ENCODE measurements at regions not wholly inside any gene's neighbourhood (a gene's known extent, or its start where the extent isn't known, plus 50 kb on each side); places are given as distances from the start of the nearest gene placed in this dataset.

DNA sequence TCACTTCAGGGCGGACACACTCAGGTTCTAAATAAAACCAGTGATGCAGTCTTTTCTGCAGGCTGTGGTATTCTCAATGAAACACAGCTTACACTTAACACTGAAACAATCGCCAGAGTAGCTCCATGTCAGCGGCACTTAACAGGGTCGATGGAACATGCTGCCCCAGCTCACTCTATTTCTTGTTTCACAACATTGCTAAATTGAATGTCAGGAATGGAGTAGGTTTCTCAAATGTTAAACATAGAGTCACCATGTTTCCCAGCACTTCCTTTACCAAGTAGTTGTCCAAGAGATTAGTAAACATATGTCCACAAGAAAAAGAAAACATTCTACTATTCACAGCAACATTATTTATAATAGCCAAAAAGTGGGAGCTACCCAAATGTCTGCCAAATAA is 306.9 kb downstream of the SLITRK6 start:
- H3K9ac ChIP-seq (ENCODE audit: low read length), result no peak overlapping the region
- no peaks in the 10 kb centered on the region for H3K9me3 ChIP-seq (ENCODE audit: low read length)
- peaks cover 5% of the 10 kb centered on the region; the same call in 1 of the 2 replicates for H3K4me1 ChIP-seq (ENCODE audit: low read length)
- H3K27me3 ChIP-seq (ENCODE audit: low read length), result no peaks in the 10 kb centered on the region
- peak overlapping the region; percentile 45; the same call in 1 of the 2 replicates for H2AFZ ChIP-seq (ENCODE audit: low read length)
- no peaks in the 10 kb centered on the region for H3K36me3 ChIP-seq (ENCODE audit: insufficient read depth, low read length)
- H3K4me2 ChIP-seq (ENCODE audit: low read depth, low read length, poor library complexity, severe bottlenecking), result no peak overlapping the region
- H3K9me2 ChIP-seq (replicated peaks; ENCODE audit: insufficient read depth, low read length), result no peaks in the 10 kb centered on the region
- no peaks in the 10 kb centered on the region for H3K79me2 ChIP-seq (ENCODE audit: low read length)
- DNase-seq, result no peak
- H3K27ac ChIP-seq (ENCODE audit: low read length), result no peak overlapping the region
- no peak overlapping the region for H3K4me3 ChIP-seq (ENCODE audit: low read length)
- H4K20me1 ChIP-seq (ENCODE audit: insufficient read depth, low read depth, low read length), result no peaks in the 10 kb centered on the region

- H2AFZ ChIP-seq (ENCODE audit: low read length), result peak overlapping the region; percentile 24; the same call in 1 of the 2 replicates
- H3K36me3 ChIP-seq (ENCODE audit: insufficient read depth, low read length), result no peaks in the 10 kb centered on the region
- H3K9me3 ChIP-seq (ENCODE audit: low read length), result no peaks in the 10 kb centered on the region
- H3K9me2 ChIP-seq (replicated peaks; ENCODE audit: insufficient read depth, low read length), result no peaks in the 10 kb centered on the region
- no peak for DNase-seq
- H3K4me1 ChIP-seq (ENCODE audit: low read length), result peaks cover 19% of the 10 kb centered on the region
- no peak overlapping the region for H3K4me2 ChIP-seq (ENCODE audit: low read depth, low read length, poor library complexity, severe bottlenecking)
- H3K4me3 ChIP-seq (ENCODE audit: low read length), result no peak overlapping the region
- H3K9ac ChIP-seq (ENCODE audit: low read length), result no peak overlapping the region
- no peaks in the 10 kb centered on the region for H3K79me2 ChIP-seq (ENCODE audit: low read length)
- no peaks in the 10 kb centered on the region for H4K20me1 ChIP-seq (ENCODE audit: insufficient read depth, low read depth, low read length)
- H3K27me3 ChIP-seq (ENCODE audit: low read length), result no peaks in the 10 kb centered on the region
- H3K27ac ChIP-seq (ENCODE audit: low read length), result no peak overlapping the region
Measured at GRCh38 chr13:85486663-85487062, 312.6 kb downstream of the SLITRK6 start.

DNA sequence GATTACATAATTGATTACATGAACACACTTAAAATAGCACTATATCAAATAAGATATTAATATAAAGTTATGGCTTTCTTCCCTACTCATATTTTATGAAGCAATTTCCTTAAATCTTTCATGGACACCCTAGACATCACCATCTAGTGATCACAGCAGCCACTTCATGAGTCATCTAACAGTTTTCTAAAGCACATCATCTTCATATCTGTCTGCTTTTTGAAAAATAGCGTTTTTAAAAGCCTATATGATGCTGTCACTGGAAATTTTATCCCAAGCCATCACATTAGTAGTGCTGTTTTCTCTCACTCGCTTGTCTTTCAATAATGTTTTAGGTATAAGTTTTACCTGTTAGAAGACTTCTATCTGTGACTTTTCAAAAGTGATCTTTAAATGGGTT is 326.1 kb downstream of the SLITRK6 start:
- H2AFZ ChIP-seq (ENCODE audit: low read length), result peak overlapping the region; percentile 79; the same call in 1 of the 2 replicates
- peaks cover 17% of the 10 kb centered on the region for H3K4me1 ChIP-seq (ENCODE audit: low read length)
- no peaks in the 10 kb centered on the region for H3K36me3 ChIP-seq (ENCODE audit: insufficient read depth, low read length)
- no peaks in the 10 kb centered on the region for H3K79me2 ChIP-seq (ENCODE audit: low read length)
- no peaks in the 10 kb centered on the region for H3K9me2 ChIP-seq (replicated peaks; ENCODE audit: insufficient read depth, low read length)
- no peak overlapping the region for H3K4me2 ChIP-seq (ENCODE audit: low read depth, low read length, poor library complexity, severe bottlenecking)
- DNase-seq, result no peak
- H3K27ac ChIP-seq (ENCODE audit: low read length), result no peak overlapping the region
- no peak overlapping the region for H3K4me3 ChIP-seq (ENCODE audit: low read length)
- no peaks in the 10 kb centered on the region for H3K9me3 ChIP-seq (ENCODE audit: low read length)
- no peak overlapping the region for H3K9ac ChIP-seq (ENCODE audit: low read length)
- no peaks in the 10 kb centered on the region for H3K27me3 ChIP-seq (ENCODE audit: low read length)
- no peaks in the 10 kb centered on the region for H4K20me1 ChIP-seq (ENCODE audit: insufficient read depth, low read depth, low read length)

GRCh38 chr13:85469320-85469719 is 329.9 kb downstream of the SLITRK6 start:
- H3K79me2 ChIP-seq (ENCODE audit: low read length), result no peaks in the 10 kb centered on the region
- DNase-seq, result no peak

GRCh38 chr13:85462792-85463425 is 336.3 kb downstream of the SLITRK6 start:
- Histone ChIP-seq H2AFZ (ENCODE audit: low read length) (peak overlapping the region; percentile 54; the same call in 1 of the 2 replicates), H3K27me3 (ENCODE audit: low read length) (no peaks in the 10 kb centered on the region), H3K27ac (ENCODE audit: low read length) (no peak overlapping the region), H3K36me3 (ENCODE audit: insufficient read depth, low read length) (no peaks in the 10 kb centered on the region), H3K9me2 (replicated peaks; ENCODE audit: insufficient read depth, low read length) (no peaks in the 10 kb centered on the region), H3K9ac (ENCODE audit: low read length) (no peak overlapping the region), H3K4me1 (ENCODE audit: low read length) (no peaks in the 10 kb centered on the region), H3K4me3 (ENCODE audit: low read length) (no peak overlapping the region), H4K20me1 (ENCODE audit: insufficient read depth, low read depth, low read length) (no peaks in the 10 kb centered on the region), H3K9me3 (ENCODE audit: low read length) (peaks cover 3% of the 10 kb centered on the region; the same call in 1 of the 2 replicates), H3K4me2 (ENCODE audit: low read depth, low read length, poor library complexity, severe bottlenecking) (no peak overlapping the region), H3K79me2 (ENCODE audit: low read length) (no peaks in the 10 kb centered on the region)
- no peak for DNase-seq

More at GRCh38 chr13:85469320-85469719, 329.9 kb downstream of the SLITRK6 start:
- no peaks in the 10 kb centered on the region for H4K20me1 ChIP-seq (ENCODE audit: insufficient read depth, low read depth, low read length)
- no peaks in the 10 kb centered on the region for H3K9me3 ChIP-seq (ENCODE audit: low read length)
- no peak overlapping the region for H3K4me2 ChIP-seq (ENCODE audit: low read depth, low read length, poor library complexity, severe bottlenecking)
- H2AFZ ChIP-seq (ENCODE audit: low read length), result 0 out of 2 replicates have a peak overlapping the region, but pooled peaks have one; percentile 64
- H3K27ac ChIP-seq (ENCODE audit: low read length), result no peak overlapping the region
- H3K36me3 ChIP-seq (ENCODE audit: insufficient read depth, low read length), result no peaks in the 10 kb centered on the region
- no peaks in the 10 kb centered on the region for H3K27me3 ChIP-seq (ENCODE audit: low read length)
- H3K4me1 ChIP-seq (ENCODE audit: low read length), result peaks cover 17% of the 10 kb centered on the region
- no peaks in the 10 kb centered on the region for H3K9me2 ChIP-seq (replicated peaks; ENCODE audit: insufficient read depth, low read length)
- H3K9ac ChIP-seq (ENCODE audit: low read length), result no peak overlapping the region
- no peak overlapping the region for H3K4me3 ChIP-seq (ENCODE audit: low read length)

- H3K9ac ChIP-seq (ENCODE audit: low read length), result no peak overlapping the region
- H3K9me3 ChIP-seq (ENCODE audit: low read length), result peaks cover 16% of the 10 kb centered on the region
- no peak for DNase-seq
- H4K20me1 ChIP-seq (ENCODE audit: insufficient read depth, low read depth, low read length), result no peaks in the 10 kb centered on the region
- H3K27ac ChIP-seq (ENCODE audit: low read length), result no peak overlapping the region
- H3K4me2 ChIP-seq (ENCODE audit: low read depth, low read length, poor library complexity, severe bottlenecking), result no peak overlapping the region
- peak overlapping the region; percentile 10; the same call in 1 of the 2 replicates for H2AFZ ChIP-seq (ENCODE audit: low read length)
- no peaks in the 10 kb centered on the region for H3K27me3 ChIP-seq (ENCODE audit: low read length)
- no peaks in the 10 kb centered on the region for H3K9me2 ChIP-seq (replicated peaks; ENCODE audit: insufficient read depth, low read length)
- no peak overlapping the region for H3K4me3 ChIP-seq (ENCODE audit: low read length)
- H3K36me3 ChIP-seq (ENCODE audit: insufficient read depth, low read length), result peaks cover 12% of the 10 kb centered on the region; the same call in 1 of the 2 replicates
- H3K79me2 ChIP-seq (ENCODE audit: low read length), result no peaks in the 10 kb centered on the region
- no peaks in the 10 kb centered on the region for H3K4me1 ChIP-seq (ENCODE audit: low read length)
Measured at GRCh38 chr13:85461621-85462020, 337.6 kb downstream of the SLITRK6 start.

GRCh38 chr13:85445534-85445933 is 353.7 kb downstream of the SLITRK6 start:
- no peaks in the 10 kb centered on the region for H3K79me2 ChIP-seq (ENCODE audit: low read length)
- no peaks in the 10 kb centered on the region for H3K36me3 ChIP-seq (ENCODE audit: insufficient read depth, low read length)
- H2AFZ ChIP-seq (ENCODE audit: low read length), result no peak overlapping the region
- H3K4me1 ChIP-seq (ENCODE audit: low read length), result peaks cover 6% of the 10 kb centered on the region; the same call in 1 of the 2 replicates
- H3K27me3 ChIP-seq (ENCODE audit: low read length), result no peaks in the 10 kb centered on the region
- no peak overlapping the region for H3K4me3 ChIP-seq (ENCODE audit: low read length)
- no peaks in the 10 kb centered on the region for H4K20me1 ChIP-seq (ENCODE audit: insufficient read depth, low read depth, low read length)
- no peaks in the 10 kb centered on the region for H3K9me2 ChIP-seq (replicated peaks; ENCODE audit: insufficient read depth, low read length)
- no peak overlapping the region for H3K9ac ChIP-seq (ENCODE audit: low read length)
- no peak for DNase-seq
- H3K9me3 ChIP-seq (ENCODE audit: low read length), result 0 out of 2 replicates have a peak, but pooled peaks cover under 1% of the 10 kb centered on the region
- no peak overlapping the region for H3K4me2 ChIP-seq (ENCODE audit: low read depth, low read length, poor library complexity, severe bottlenecking)
- H3K27ac ChIP-seq (ENCODE audit: low read length), result no peak overlapping the region

- Histone ChIP-seq H3K36me3 (ENCODE audit: insufficient read depth, low read length) (no peaks in the 10 kb centered on the region), H3K4me3 (ENCODE audit: low read length) (no peak overlapping the region), H3K4me1 (ENCODE audit: low read length) (peaks cover 6% of the 10 kb centered on the region; the same call in 1 of the 2 replicates), H3K9ac (ENCODE audit: low read length) (no peak overlapping the region), H3K27ac (ENCODE audit: low read length) (no peak overlapping the region), H3K9me2 (replicated peaks; ENCODE audit: insufficient read depth, low read length) (no peaks in the 10 kb centered on the region), H3K79me2 (ENCODE audit: low read length) (no peaks in the 10 kb centered on the region), H2AFZ (ENCODE audit: low read length) (peak overlapping the region; percentile 9; the same call in 1 of the 2 replicates), H3K27me3 (ENCODE audit: low read length) (no peaks in the 10 kb centered on the region), H3K9me3 (ENCODE audit: low read length) (no peaks in the 10 kb centered on the region), H3K4me2 (ENCODE audit: low read depth, low read length, poor library complexity, severe bottlenecking) (no peak overlapping the region), H4K20me1 (ENCODE audit: insufficient read depth, low read depth, low read length) (no peaks in the 10 kb centered on the region)
- no peak for DNase-seq
Measured at GRCh38 chr13:85441975-85442374, 357.2 kb downstream of the SLITRK6 start.
